ENCODE measurements at regions not wholly inside any gene's neighbourhood (a gene's known extent, or its start where the extent isn't known, plus 50 kb on each side); places are given as distances from the start of the nearest gene placed in this dataset.
A peak's percentile ranks its signal among the peaks of the same experiment; 100 is the strongest.

DNA sequence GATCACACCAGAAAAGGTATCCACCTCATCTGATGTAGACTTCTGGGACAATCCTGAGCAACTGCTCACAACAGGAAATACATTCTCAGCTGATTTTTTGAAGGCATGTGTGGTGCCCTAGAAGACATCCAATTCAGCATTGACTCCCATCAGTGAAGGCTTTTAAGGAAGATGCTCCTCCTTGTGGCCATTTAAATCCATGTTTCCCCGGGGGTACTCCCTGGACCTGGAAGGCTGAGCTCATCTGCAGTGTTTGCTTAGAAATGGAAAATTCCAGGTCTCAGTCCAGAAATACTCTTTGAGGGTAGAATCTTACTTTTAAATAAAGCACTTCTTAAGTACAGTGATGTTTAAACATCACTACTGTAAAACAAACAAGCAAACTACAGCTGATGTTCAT lies 195.5 kb upstream of the PDE10A start:
- in situ Hi-C loops (cut with HindIII; ENCODE audit: low sequenced_read_pairs): no loop called here
- TF ChIP-seq, protein P1, sequence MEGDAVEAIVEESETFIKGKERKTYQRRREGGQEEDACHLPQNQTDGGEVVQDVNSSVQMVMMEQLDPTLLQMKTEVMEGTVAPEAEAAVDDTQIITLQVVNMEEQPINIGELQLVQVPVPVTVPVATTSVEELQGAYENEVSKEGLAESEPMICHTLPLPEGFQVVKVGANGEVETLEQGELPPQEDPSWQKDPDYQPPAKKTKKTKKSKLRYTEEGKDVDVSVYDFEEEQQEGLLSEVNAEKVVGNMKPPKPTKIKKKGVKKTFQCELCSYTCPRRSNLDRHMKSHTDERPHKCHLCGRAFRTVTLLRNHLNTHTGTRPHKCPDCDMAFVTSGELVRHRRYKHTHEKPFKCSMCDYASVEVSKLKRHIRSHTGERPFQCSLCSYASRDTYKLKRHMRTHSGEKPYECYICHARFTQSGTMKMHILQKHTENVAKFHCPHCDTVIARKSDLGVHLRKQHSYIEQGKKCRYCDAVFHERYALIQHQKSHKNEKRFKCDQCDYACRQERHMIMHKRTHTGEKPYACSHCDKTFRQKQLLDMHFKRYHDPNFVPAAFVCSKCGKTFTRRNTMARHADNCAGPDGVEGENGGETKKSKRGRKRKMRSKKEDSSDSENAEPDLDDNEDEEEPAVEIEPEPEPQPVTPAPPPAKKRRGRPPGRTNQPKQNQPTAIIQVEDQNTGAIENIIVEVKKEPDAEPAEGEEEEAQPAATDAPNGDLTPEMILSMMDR (IDR thresholded peaks at IDR 0.05; ENCODE audit: low read depth, low read length): peak; percentile 24
- no peak for DNase-seq (ENCODE audit: low read depth, low spot score)
- H3K4me3 ChIP-seq (ENCODE audit: low read depth, low read length): no peak overlapping the region

DNA sequence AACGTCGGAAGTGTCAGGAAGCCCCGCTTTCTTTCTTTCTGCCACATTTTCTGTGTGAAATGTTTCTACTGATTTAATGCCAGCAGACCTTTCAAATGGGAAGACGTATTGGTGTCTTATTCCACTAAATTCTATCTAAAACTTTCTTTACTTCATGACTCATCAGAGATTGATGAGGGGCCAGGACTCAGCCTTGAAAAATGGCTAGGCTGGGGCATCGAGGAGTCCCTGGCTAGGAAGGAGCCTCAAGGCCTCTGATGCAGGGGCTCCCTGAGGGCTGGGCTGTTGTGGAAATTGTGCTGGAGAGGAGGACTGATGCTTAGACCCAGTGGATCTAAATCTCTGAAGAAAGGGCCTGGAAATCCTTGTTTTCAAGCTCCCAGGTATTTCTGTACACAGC lies 192.8 kb upstream of the PDE10A start:
- H3K4me3 ChIP-seq (ENCODE audit: low read depth, low read length): no peak overlapping the region
- in situ Hi-C loops (cut with HindIII; ENCODE audit: low sequenced_read_pairs): no loop called here
- DNase-seq (ENCODE audit: low read depth, low spot score): no peak
- TF ChIP-seq, protein P1 (IDR thresholded peaks at IDR 0.05; ENCODE audit: low read depth, low read length): no peak

DNA sequence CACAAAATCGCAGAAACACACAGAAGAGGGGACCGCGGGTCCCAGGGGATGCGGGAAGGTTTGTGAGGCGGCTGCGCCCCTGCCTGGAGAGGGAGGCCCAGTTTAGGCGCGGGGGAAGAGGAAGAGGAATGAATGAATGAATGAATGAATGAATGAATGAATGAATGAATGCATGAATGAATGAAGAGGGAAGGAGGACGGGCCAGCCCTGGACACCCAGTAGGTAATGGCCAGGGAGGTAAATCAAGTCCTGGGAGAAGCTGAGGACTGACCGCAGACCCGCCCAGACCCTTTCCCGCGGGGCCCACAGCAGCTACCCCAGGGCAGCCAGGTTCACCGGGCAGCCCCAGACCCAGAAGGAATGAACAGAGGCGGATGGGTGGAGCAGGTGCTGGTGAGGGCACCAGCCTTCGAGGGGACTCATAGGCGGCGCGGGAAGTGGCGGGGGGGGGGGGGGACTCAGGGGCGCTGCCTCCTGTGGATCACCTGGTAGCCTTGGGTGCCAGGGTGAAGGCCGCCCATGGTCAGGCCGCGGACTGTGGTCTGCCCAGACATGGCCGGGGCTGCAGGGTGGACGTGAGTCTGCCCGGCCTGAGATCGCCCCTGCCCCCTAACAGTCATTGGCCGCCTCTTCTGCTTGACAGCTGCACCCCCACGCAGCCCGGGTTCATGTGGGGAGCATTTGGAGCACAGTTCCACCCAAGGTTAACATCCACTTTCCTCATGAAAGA lies 192.0 kb upstream of the PDE10A start:
- TF ChIP-seq, protein P1 (IDR thresholded peaks at IDR 0.05; ENCODE audit: low read depth, low read length): no peak
- in situ Hi-C loops (cut with HindIII; ENCODE audit: low sequenced_read_pairs): no loop called here
- H3K4me3 ChIP-seq (ENCODE audit: low read depth, low read length): no peak overlapping the region
- DNase-seq (ENCODE audit: low read depth, low spot score): no peak

DNA sequence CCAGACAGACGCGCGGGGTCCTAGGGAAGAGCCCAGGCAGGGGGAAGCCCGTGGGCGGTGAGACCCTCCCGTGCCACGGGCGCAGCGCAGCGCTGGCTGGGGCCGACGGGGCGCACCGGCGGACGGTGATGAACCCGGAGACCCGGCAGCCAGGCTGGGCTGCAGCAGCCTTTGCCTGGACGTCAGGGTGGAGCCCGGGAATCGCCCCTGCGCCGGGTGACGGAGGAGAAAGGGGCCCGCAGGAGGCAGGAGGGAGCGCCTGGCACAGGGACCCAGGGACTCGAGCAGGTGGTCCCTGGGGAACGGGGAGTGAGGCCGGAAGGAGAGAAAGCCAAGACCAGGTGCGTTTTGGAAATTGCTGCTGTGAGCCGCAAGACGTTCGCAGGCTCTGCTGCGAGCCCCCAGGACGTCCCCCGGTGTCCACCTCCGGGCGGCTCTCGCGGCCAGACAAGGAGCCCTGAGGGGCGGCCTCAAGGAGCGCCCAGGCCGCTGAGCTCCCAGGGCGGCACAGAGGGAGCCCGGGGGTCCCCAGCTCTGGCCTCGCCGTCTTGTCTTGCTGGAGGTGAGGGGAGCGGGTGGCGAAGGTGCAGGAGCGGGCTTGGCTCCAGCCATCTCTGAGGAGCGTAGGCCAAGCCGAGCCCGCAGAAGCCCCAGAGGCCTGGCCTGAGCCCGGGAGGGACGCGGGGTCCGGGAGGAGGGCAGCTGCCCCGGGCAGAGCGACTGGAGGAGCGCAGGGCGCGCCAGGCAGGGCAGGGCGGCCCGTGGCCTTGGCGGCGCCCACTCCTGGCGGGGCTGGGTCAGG lies 191.2 kb upstream of the PDE10A start:
- in situ Hi-C loops (cut with HindIII; ENCODE audit: low sequenced_read_pairs): no loop called here
- no peak overlapping the region for H3K4me3 ChIP-seq (ENCODE audit: low read depth, low read length)
- no peak for DNase-seq (ENCODE audit: low read depth, low spot score)
- TF ChIP-seq, protein P1 (IDR thresholded peaks at IDR 0.05; ENCODE audit: low read depth, low read length): no peak

DNA sequence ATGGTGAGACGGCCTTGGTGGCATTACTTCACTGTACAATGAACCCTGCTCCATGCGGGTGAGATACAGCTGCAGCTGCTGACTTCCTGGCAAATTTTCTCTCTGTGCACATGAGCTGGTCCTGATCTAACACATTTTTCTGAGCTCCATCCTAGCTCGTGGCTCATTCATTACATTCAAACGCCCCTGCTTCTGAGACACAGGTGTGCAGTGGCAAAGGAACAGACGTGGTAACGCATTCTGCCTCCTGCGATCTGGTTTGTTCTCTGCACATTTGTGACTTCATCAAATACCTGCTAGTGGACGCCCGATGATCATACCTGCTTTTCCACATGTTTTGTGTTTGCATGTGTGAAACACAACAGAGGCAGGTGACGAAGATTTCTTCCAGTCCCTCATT lies 189.6 kb upstream of the PDE10A start:
- TF ChIP-seq, protein P1 (IDR thresholded peaks at IDR 0.05; ENCODE audit: low read depth, low read length): no peak
- H3K4me3 ChIP-seq (ENCODE audit: low read depth, low read length): no peak overlapping the region
- in situ Hi-C loops (cut with HindIII; ENCODE audit: low sequenced_read_pairs): no loop called here
- DNase-seq (ENCODE audit: low read depth, low spot score): no peak

DNA sequence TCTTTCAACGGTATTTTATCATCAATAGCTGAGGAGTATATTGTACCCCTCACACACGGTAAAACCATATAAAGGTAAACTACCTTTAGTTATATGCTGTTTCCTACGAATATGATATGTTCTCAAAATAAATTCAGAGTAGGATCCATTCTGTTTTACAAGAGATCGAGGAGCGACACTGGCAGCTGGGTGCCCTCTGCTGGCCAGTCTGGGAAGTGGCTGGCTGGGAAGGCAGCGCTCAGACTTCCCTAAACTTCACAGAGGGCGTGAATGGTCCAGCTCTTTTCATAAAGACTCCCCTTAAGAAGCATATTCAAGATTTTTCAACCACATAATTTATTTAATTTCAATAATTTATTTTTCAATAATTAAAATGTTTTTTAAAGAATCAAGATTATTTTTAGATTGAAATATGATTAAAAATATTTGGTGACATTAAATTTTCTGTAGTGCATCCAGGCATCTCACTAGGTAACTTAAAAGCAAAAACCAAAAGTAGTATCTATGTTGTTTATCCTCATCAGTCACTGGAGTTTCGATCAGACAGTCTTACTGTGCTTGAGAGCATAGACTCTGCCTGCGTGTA lies 187.5 kb upstream of the PDE10A start:
- no peak overlapping the region for H3K4me3 ChIP-seq (ENCODE audit: low read depth, low read length)
- DNase-seq (ENCODE audit: low read depth, low spot score): peak; percentile 56
- TF ChIP-seq, protein P1 (IDR thresholded peaks at IDR 0.05; ENCODE audit: low read depth, low read length): peak; percentile 100
- in situ Hi-C loops (cut with HindIII; ENCODE audit: low sequenced_read_pairs): no loop called here
